GM19025 (cell line): ENCODE measurements at regions not wholly inside any gene's neighbourhood (a gene's known extent, or its start where the extent isn't known, plus 50 kb on each side); places are given as distances from the start of the nearest gene placed in this dataset.

Experiments
- ATAC-seq: cut with Tn5 transposase; IDR thresholded peaks from one replicate; pipeline ENCODE4 v1.9.1; 2021; ENCODE audit warnings: mild to moderate bottlenecking, low read depth, moderate library complexity; ENCODE audit not compliant: unreplicated experiment

- ATAC-seq, result no peak
These were observed 191.2 kb downstream of the METTL4 start for GRCh38 chr18:2380101-2380500.

DNA sequence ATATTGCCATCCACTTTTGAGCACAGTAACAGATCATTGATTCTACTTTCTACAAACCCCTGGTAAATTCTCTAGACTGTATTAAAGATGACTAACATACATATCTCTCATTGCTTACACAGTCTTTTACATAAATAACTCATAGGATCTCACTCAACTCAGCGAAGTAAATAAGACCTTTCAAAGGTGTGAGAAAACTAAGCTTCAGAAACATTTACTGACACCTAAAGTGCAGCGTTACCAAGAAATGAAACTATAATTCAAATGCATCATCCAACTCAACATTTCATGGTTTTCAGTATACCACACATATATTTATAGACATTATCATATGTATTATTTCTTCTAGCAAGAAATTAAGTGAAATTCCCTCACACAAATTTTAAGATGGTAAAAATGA lies 189.8 kb downstream of the METTL4 start:
- no peak for ATAC-seq

DNA sequence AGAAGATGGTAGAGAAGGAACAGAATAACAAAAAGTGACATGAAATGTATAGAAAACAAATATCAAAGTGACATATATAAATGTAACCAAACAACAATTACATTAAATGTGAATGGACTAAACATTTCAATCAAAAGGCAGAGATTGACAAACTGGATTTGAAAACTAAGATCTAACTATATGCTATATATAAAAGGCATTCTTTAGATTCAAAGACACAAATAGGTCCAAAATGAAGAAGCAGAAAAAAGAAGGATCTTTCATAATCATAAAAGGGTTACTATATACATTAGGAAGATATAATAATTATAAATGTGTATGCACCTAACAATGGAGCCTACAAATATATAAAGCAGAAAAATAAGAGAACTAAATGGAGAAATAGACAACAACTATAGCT lies 183.7 kb downstream of the METTL4 start:
- no peak for ATAC-seq

- no peak for ATAC-seq
These were observed 181.1 kb downstream of the METTL4 start for GRCh38 chr18:2390158-2390557.

GRCh38 chr18:2391470-2391869 lies 179.8 kb downstream of the METTL4 start:
- ATAC-seq, result no peak

- ATAC-seq, result no peak
These were observed 178.9 kb downstream of the METTL4 start for GRCh38 chr18:2392446-2392845.

DNA sequence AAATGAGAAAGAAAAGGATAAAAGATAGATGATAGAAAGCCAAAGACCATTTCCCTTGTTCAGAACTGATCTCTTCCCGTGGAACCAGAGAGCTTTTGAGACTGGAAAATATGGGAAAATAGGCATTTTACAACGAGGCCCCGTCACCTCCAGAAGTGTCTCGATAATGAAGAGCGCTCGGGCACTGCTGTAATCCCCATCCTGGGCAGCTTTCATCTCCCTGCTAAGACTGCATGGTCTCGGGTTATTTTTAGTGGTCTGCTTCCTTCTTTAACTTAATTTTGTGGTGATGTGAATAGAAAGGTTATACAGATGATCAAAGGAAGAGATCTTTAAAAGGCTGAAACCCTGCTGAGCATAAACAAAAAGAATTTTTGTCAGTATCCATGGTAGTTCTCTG lies 176.6 kb downstream of the METTL4 start:
- no peak for ATAC-seq

DNA sequence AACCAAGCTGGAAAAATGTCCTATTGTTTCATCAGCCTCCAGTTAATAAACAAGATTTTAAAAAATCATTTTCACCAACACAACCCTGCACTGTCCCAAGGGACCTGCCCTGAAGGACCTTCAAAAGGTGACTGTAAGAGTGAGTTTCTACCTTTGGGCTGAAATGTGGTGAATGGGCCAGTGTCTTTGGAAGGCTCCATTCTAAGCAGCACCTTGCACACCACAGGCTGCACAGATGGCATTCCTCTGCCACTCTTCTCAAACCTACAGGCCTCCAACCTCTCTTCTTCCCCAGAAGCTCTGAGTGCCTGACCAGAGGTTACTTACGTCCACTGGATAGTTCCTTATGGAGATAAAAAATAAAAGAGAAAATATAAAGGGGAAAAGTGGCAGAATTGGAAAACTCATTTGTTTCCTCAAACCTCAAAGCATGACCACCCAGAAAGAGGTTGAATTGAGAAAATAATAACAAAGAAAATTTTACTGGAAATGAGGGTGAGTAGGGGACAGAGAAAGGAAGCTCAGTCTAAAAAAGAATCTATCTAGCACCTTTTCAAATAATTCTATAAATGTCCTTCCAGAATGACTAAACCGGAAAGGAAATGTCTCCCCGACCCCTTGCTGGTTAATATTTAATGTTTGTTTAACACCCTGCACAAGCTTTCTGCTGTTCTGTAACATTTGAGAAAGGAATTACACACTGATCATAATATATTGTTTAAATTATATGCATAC lies 175.7 kb downstream of the METTL4 start:
- peak; percentile 76 for ATAC-seq

- peak; percentile 15 for ATAC-seq
These were observed 175.2 kb downstream of the METTL4 start for GRCh38 chr18:2396162-2396505.

- ATAC-seq, result no peak
These were observed 170.6 kb downstream of the METTL4 start for GRCh38 chr18:2400701-2401196.

- no peak for ATAC-seq
These were observed 169.2 kb downstream of the METTL4 start for GRCh38 chr18:2402084-2402483.

- ATAC-seq, result no peak
These were observed 164.8 kb downstream of the METTL4 start for GRCh38 chr18:2406544-2406943.

DNA sequence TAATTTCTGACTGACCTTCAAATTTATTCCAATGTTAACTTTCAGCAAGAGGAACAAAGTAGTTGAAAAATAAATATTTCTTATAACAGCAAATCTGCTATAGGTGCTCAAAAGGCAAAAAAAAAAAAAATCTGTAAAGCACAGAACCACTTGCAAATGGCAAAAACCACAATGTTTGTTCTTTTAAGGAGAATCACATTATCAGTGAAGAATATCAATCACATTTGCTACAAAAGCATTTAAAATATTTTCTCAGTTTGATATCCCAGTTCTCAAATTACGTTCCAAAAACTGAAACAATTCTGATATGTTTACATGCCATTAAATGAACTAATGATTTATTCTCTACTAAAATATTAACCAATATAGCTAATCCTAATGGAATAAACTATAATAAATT lies 163.3 kb downstream of the METTL4 start:
- ATAC-seq, result no peak

DNA sequence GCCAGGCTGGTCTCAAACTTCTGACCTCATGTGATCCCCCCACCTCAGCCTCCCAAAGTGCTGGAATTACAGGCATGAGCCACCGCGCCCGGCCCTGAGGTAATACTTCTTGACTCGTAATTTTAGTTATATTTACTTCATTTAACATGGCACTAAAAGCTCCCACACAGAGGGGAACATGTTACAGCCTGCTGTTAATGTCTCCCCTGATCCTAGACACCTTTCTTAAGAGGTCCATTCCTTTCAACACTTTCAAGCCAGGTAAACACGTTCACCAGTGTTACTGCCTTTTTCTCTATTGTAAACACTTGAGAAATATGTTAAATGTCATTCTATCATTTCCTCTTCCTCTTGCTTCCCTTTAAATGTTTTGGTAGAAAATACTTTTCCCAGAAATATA lies 161.4 kb downstream of the METTL4 start:
- ATAC-seq, result no peak

GRCh38 chr18:2410688-2411087 lies 160.6 kb downstream of the METTL4 start:
- ATAC-seq, result no peak

- ATAC-seq, result no peak
These were observed 159.8 kb downstream of the METTL4 start for GRCh38 chr18:2411381-2411960.

DNA sequence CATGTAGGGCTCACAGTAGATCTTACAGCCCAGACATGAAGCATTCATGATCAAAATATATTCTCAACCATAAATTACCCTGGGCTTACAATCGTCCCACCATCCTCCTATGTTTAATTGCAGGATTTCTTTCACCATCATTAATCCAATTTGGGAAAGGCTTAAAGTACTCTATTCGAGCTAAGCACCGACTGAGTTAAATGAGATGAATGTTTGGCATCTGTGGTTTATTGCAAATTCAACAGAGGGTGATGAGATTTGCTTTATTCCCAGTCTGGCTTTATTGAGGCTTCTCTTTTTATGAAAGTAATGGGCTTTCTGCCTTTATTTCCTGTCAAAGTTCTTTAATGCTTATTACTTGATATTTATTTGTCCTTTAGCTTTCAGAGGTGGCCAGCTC lies 159.0 kb downstream of the METTL4 start:
- no peak for ATAC-seq

- no peak for ATAC-seq
These were observed 158.1 kb downstream of the METTL4 start for GRCh38 chr18:2412996-2413751.

DNA sequence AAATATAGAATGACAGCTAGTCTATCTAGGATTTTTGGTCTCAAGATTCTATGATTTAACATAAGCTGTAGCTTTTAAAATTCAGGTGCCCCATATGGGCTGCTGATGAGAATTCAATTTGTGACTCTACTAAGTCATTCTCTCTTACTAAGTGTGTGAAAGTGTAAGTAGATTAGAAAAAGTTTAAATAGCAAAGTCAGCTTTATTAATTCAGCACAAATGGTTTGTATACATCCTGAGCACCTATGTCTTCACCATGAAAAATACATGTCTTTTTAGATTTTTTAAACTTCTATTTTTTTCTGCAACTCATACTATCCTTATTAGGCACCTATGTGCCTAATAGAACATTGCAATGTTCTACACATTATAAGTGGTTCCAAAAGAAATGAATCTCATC lies 157.1 kb downstream of the METTL4 start:
- no peak for ATAC-seq

DNA sequence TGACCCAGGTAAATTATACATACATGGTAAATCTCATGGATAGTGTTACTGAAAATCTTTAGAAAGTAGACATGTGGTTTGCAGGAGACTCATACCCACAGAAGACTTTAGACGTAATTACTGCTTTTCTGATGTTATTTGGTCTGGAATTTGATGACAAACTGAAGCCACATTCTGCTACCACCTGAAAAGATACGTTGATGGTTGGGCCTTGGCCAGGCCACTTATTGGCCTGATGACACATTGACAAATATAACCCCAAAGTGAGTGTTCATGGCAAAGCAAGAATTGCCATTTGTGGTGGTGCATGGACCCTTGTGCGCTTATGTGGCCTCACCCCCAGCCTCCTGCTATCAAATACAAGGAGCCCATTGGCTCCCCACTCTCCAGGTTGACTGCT lies 155.6 kb downstream of the METTL4 start:
- no peak for ATAC-seq

DNA sequence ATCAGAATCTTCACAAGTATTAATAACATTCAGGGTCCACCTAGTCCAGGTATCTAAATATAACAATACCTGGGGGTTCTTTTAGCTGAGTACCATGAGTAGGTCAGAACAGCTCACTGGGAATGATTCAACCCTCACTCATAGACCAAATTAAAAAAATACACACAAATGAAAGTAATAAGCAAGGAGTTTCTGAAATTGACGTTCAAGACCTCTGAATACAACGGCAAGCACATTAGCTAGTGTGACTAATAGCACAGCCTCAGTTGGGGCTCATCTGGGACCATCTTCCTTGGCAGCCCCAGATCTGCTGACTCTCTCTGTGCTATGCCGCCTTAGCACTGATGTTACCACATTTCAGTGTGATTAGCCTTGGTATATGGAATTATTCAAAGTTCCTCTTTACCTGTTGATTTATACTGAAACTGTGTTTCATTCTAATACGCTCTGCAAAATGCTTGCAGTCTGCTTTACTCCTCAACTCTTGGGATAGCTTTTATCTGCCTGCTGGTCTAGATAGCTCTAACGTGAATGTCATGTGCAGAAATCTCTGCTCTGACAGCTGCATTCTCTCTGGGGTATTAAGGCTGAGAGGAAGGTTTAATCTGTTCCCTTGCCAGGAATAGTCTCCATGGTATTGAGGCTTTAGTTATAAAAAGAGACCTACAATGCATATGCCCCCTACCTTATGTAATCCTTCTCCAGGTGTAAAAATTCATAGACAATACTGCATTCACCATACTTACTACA lies 153.3 kb downstream of the METTL4 start:
- no peak for ATAC-seq
